22Rv1 (cell line): ENCODE measurements at regions not wholly inside any gene's neighbourhood (a gene's known extent, or its start where the extent isn't known, plus 50 kb on each side); places are given as distances from the start of the nearest gene placed in this dataset.

Experiments
- ZFX ChIP-seq: fragments of 450-650 bp; IDR thresholded peaks from 2 replicates; pipeline ENCODE4 v1.6.1; 2017; ENCODE audit warnings: antibody characterized with exemption, borderline replicate concordance
- TF ChIP-seq, protein P1 (sequence below): fragments of 450-650 bp; IDR thresholded peaks from 2 replicates; pipeline ENCODE4 v1.5.1; 2017; ENCODE audit warnings: mild to moderate bottlenecking

DNA sequence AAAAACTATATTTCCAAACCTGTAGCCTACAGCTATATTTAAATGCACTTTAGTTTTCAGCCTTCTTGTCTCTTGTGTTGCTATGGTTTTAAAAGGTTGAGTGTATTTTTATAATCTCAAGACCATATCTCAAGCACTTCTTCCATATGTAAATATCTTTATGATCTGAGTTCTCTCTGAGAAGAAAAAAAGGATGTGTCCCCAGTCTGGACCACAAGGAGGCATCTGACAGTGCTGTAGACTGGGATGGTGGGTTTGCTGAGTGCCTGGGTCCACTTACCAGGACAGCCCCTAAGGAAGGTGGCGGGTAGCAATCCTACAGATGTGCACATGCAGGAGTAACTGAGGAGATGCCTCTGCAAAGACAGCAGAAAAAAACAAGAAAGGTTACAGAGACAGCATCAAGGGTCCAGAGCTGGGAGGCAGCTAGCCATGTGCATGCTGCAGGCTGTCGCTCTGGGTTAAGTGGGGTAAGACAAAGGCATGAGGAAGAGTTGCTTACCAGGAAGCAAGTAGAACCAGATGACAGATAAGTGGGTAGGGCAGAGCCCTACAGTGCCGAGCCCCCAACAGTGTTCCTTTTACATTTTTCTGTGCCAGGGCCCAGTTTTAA lies 70.6 kb upstream of the SNRK start:
- TF ChIP-seq, protein P1, sequence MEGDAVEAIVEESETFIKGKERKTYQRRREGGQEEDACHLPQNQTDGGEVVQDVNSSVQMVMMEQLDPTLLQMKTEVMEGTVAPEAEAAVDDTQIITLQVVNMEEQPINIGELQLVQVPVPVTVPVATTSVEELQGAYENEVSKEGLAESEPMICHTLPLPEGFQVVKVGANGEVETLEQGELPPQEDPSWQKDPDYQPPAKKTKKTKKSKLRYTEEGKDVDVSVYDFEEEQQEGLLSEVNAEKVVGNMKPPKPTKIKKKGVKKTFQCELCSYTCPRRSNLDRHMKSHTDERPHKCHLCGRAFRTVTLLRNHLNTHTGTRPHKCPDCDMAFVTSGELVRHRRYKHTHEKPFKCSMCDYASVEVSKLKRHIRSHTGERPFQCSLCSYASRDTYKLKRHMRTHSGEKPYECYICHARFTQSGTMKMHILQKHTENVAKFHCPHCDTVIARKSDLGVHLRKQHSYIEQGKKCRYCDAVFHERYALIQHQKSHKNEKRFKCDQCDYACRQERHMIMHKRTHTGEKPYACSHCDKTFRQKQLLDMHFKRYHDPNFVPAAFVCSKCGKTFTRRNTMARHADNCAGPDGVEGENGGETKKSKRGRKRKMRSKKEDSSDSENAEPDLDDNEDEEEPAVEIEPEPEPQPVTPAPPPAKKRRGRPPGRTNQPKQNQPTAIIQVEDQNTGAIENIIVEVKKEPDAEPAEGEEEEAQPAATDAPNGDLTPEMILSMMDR = no peak; the same call in 1 of the 2 replicates
- no peak for TF ChIP-seq ZFX
